Heart right ventricle (tissue), 16 donors: ENCODE measurements at regions not wholly inside any gene's neighbourhood (a gene's known extent, or its start where the extent isn't known, plus 50 kb on each side); places are given as distances from the start of the nearest gene placed in this dataset.

Experiments
- ATAC-seq, 8 donors: fragments of 200-7000 bp; cut with Tn5 transposase; one replicate each; pipeline ENCODE4 v1.9.1; 2020; ENCODE audit warnings: mild to moderate bottlenecking in 8 of 8, moderate library complexity in 8 of 8, moderate number of reproducible peaks in 1 of 8
- DNase-seq, 2 donors: peaks; one replicate each; pipeline ENCODE4 v3.0.0-alpha.2; 2020
- H3K27ac ChIP-seq, 10 donors: fragments of 200-600 bp; sonication (generic) in 2 of 10; one replicate each; pipeline versions ENCODE4 v1.5.0 to v1.8.0; 2020 to 2022; ENCODE audit warnings: mild to moderate bottlenecking in 3 of 10
- H3K27me3 ChIP-seq, 7 donors: fragments of 200-600 bp; one replicate each; pipeline ENCODE4 v1.8.0; 2021 to 2022; ENCODE audit warnings: mild to moderate bottlenecking in 2 of 7
- H3K36me3 ChIP-seq, 9 donors: fragments of 200-600 bp; sonication (generic) in 1 of 9; one replicate each; pipeline versions ENCODE4 v1.5.0 to v1.8.0; 2020 to 2022; ENCODE audit warnings: mild to moderate bottlenecking in 2 of 9
- H3K4me1 ChIP-seq, 9 donors: fragments of 200-600 bp; sonication (generic) in 1 of 9; one replicate each; pipeline versions ENCODE4 v1.5.0 to v1.8.0; 2020 to 2022; ENCODE audit warnings: mild to moderate bottlenecking in 4 of 9
- H3K4me3 ChIP-seq, 10 donors: fragments of 200-600 bp; sonication (generic) in 2 of 10; one replicate each; pipeline versions ENCODE4 v1.5.0 to v1.8.0; 2020 to 2022; ENCODE audit warnings: mild to moderate bottlenecking in 7 of 10, moderate library complexity in 2 of 10
- H3K9me3 ChIP-seq, 11 donors: fragments of 200-600 bp in 10 of 11; sonication (generic) in 2 of 11; one replicate each; pipeline versions ENCODE4 v1.5.0 to v1.8.0; 2013 to 2022; ENCODE audit warnings: mild to moderate bottlenecking in 2 of 11, control low read depth in 1 of 11, moderate library complexity in 1 of 11
- CTCF ChIP-seq, 9 donors: fragments of 200-600 bp; sonication (generic) in 2 of 9; IDR thresholded peaks; one replicate each; pipeline versions ENCODE4 v1.5.0 to v1.8.0; 2021 to 2022; ENCODE audit warnings: antibody characterized with exemption in 9 of 9, mild to moderate bottlenecking in 5 of 9, moderate library complexity in 1 of 9
- WGBS, 2 donors: extraction: QIAGEN DNeasy Blood & Tissue Kit; methylation state at CpG; one replicate each; pipeline ENCODE4 v1.1.7; 2013; ENCODE audit warnings: inconsistent platforms in 1 of 2; 5-methylcytosine and 5-hydroxymethylcytosine counted together
- intact Hi-C, 10 donors: fragments of 100-400 bp; cut with DNase I; formaldehyde crosslinking; loops; one replicate each; pipeline versions ENCODE4 v1.11.1 to v1.14.2; 2022
- donor health status: Arrhythmogenic right ventricular cardiomyopathy.
- donor health status: ischemic (EF 13 %, LVEDD 7.1; RV severe dilation, severe dysfunction).
- donor health status: healthy with polysubstance abuse.
- donor health status: DM: no; HTN: yes; CAD: no.
- donor health status: DM: no; HTN: no; CAD: no.
- donor health status: ischemic (EF 25% LVEDD 6.9; RV normal size, moderate dysfunction).
- donor health status: ischemic (EF 25% LVEDD 5.7; RV mildly dilated, moderate dysfunction).
- donor health status: healthy.
- donor health status: DM: yes; HTN: yes; CAD: no.
- donor health status: Ischemic cardiomyopathy.
- donor health status: ischemic (EF 35%, LVEDD 5.7; RV mildly dilated, moderate dysfunction).
- donor health status: nonischemic (EF 11% LVEDD 7.7; RV severe dilation, severe dysfunction).
- donor health status: DM: yes; HTN: yes; CAD: no.
- donor health status: PGD.
- donor health status: ischemic (EF 29% LVEDD 5.4; RV normal size, mild dysfunction).
- donor health status: nonischemic (EF 23%, LVEDD 6.1; RV moderate dilation, normal function).

GRCh38 chr6:110558575-110558974, 82.2 kb upstream of the SLC22A16 start:
- intact Hi-C loops, result no loop called here

GRCh38 chr6:110557199-110557598, 80.8 kb upstream of the SLC22A16 start:
- DNase-seq (no peak), ATAC-seq (no peak)
- no peak for TF ChIP-seq CTCF (IDR thresholded peaks at IDR 0.05)
- intact Hi-C loops, result no loop called here
- Histone ChIP-seq H3K4me1 (peaks cover 0 to 3% (median 0%) of the 10 kb centered on the region in 9 donors), H3K36me3 (no peaks in the 10 kb centered on the region), H3K27me3 (no peaks in the 10 kb centered on the region), H3K9me3 (peaks cover 0 to 14% (median 0%) of the 10 kb centered on the region in 11 donors), H3K27ac (no peak overlapping the region), H3K4me3 (no peak overlapping the region)
- 72 to 75% methylated on average over 5 of the region's 5 CpGs for WGBS, 2 donors

More at GRCh38 chr6:110558575-110558974, 82.2 kb upstream of the SLC22A16 start:
- TF ChIP-seq CTCF (IDR thresholded peaks at IDR 0.05), result no peak
- Histone ChIP-seq H3K27ac (no peak overlapping the region), H3K27me3 (no peaks in the 10 kb centered on the region), H3K9me3 (peaks cover 0 to 13% (median 0%) of the 10 kb centered on the region in 11 donors), H3K36me3 (no peaks in the 10 kb centered on the region), H3K4me3 (no peak overlapping the region), H3K4me1 (peaks cover 0 to 3% (median 0%) of the 10 kb centered on the region in 9 donors)
- 75 to 85% methylated on average over 5 of the region's 5 CpGs for WGBS, 2 donors
- no peak for DNase-seq
- ATAC-seq, result no peak

- H3K9me3 ChIP-seq, result peaks cover 0 to 19% (median 0%) of the 10 kb centered on the region in 11 donors
- H3K27ac ChIP-seq, result no peak overlapping the region
- no peak overlapping the region for H3K4me3 ChIP-seq
- H3K36me3 ChIP-seq, result no peaks in the 10 kb centered on the region
- H3K27me3 ChIP-seq, result no peaks in the 10 kb centered on the region
- 81 to 88% methylated on average over 9 of the region's 9 CpGs for WGBS, 2 donors
- H3K4me1 ChIP-seq, result peaks cover 0 to 3% (median 0%) of the 10 kb centered on the region in 9 donors
- no peak for DNase-seq
- intact Hi-C loops, result no loop called here
- no peak for ATAC-seq
- no peak for TF ChIP-seq CTCF (IDR thresholded peaks at IDR 0.05)
These were observed 80.1 kb upstream of the SLC22A16 start for GRCh38 chr6:110556317-110557110.

GRCh38 chr6:110554966-110555460, 78.6 kb upstream of the SLC22A16 start:
- WGBS, 2 donors, result 86 to 87% methylated on average over 9 of the region's 9 CpGs
- Histone ChIP-seq H3K4me3 (no peak overlapping the region), H3K36me3 (no peaks in the 10 kb centered on the region), H3K27ac (no peak overlapping the region), H3K4me1 (no peaks in the 10 kb centered on the region), H3K9me3 (peaks cover 0 to 21% (median 0%) of the 10 kb centered on the region in 11 donors), H3K27me3 (no peaks in the 10 kb centered on the region)
- DNase-seq, result no peak
- ATAC-seq, result peak in 1 of 8 donors; percentile 20
- no peak for TF ChIP-seq CTCF (IDR thresholded peaks at IDR 0.05)
- intact Hi-C loops, result no loop called here
